Stimulated activated CD8-positive, alpha-beta memory T cell treated with anti-CD3 and anti-CD28 coated beads, Interleukin-2, amount 100 ng/mL, for 1 hour (primary cell): ENCODE measurements at regions not wholly inside any gene's neighbourhood (a gene's known extent, or its start where the extent isn't known, plus 50 kb on each side); places are given as distances from the start of the nearest gene placed in this dataset.

Experiments
- DNase-seq, 2 donors: peaks; one replicate each; pipeline ENCODE4 v3.0.0-alpha.2; 2020; ENCODE audit warnings: low read depth in 2 of 2

- no peak for DNase-seq
Measured at GRCh38 chr21:15370462-15370975, 305.7 kb upstream of the NRIP1 start.

GRCh38 chr21:15373941-15374340 is 309.1 kb upstream of the NRIP1 start:
- no peak for DNase-seq

- DNase-seq = no peak
Measured at GRCh38 chr21:15379776-15380175, 315.0 kb upstream of the NRIP1 start.

GRCh38 chr21:15383588-15383987 is 318.8 kb upstream of the NRIP1 start:
- no peak for DNase-seq

- no peak for DNase-seq
Measured at GRCh38 chr21:15390049-15390448, 325.2 kb upstream of the NRIP1 start.

GRCh38 chr21:15397258-15397657 is 332.5 kb upstream of the NRIP1 start:
- no peak for DNase-seq

- no peak for DNase-seq
Measured at GRCh38 chr21:15400905-15401304, 328.9 kb upstream of the USP25 start.

GRCh38 chr21:15401331-15401730 is 328.5 kb upstream of the USP25 start:
- no peak for DNase-seq

- DNase-seq = no peak
Measured at GRCh38 chr21:15405214-15405613, 324.6 kb upstream of the USP25 start.

GRCh38 chr21:15406791-15407190 is 323.0 kb upstream of the USP25 start:
- no peak for DNase-seq

- no peak for DNase-seq
Measured at GRCh38 chr21:15407585-15407984, 322.2 kb upstream of the USP25 start.

GRCh38 chr21:15408089-15408488 is 321.7 kb upstream of the USP25 start:
- no peak for DNase-seq

GRCh38 chr21:15409031-15409430 is 320.8 kb upstream of the USP25 start:
- DNase-seq = no peak

- no peak for DNase-seq
Measured at GRCh38 chr21:15410853-15411252, 318.9 kb upstream of the USP25 start.

- no peak for DNase-seq
Measured at GRCh38 chr21:15414057-15414456, 315.7 kb upstream of the USP25 start.

- no peak for DNase-seq
Measured at GRCh38 chr21:15415541-15416261, 314.1 kb upstream of the USP25 start.

GRCh38 chr21:15421441-15421881 is 308.3 kb upstream of the USP25 start:
- DNase-seq = no peak

- no peak for DNase-seq
Measured at GRCh38 chr21:15421947-15422346, 307.8 kb upstream of the USP25 start.

- no peak for DNase-seq
Measured at GRCh38 chr21:15422783-15423182, 307.0 kb upstream of the USP25 start.

GRCh38 chr21:15423676-15424445 is 305.9 kb upstream of the USP25 start:
- DNase-seq = no peak

GRCh38 chr21:15425049-15425448 is 304.7 kb upstream of the USP25 start:
- DNase-seq = no peak

GRCh38 chr21:15430023-15430422 is 299.8 kb upstream of the USP25 start:
- no peak for DNase-seq

- no peak for DNase-seq
Measured at GRCh38 chr21:15430577-15430976, 299.2 kb upstream of the USP25 start.
